C4-2B (cell line): ENCODE measurements at regions not wholly inside any gene's neighbourhood (a gene's known extent, or its start where the extent isn't known, plus 50 kb on each side); places are given as distances from the start of the nearest gene placed in this dataset.

ENCODE experiments used
- CTCF ChIP-seq: fragments of 450-650 bp; conservative IDR thresholded peaks from 2 replicates; pipeline ENCODE4 v1.5.1; 2017; ENCODE audit warnings: mild to moderate bottlenecking
- ZFX ChIP-seq: fragments of 450-650 bp; IDR thresholded peaks from 2 replicates; pipeline ENCODE4 v1.6.1; 2017

GRCh38 chr16:29319726-29320125, 86.8 kb downstream of the NPIPB11 start:
- TF ChIP-seq CTCF: no peak
- no peak for TF ChIP-seq ZFX
